ENCODE measurements at regions not wholly inside any gene's neighbourhood (a gene's known extent, or its start where the extent isn't known, plus 50 kb on each side); places are given as distances from the start of the nearest gene placed in this dataset.

- TF ChIP-seq POLR2AphosphoS5 (IDR thresholded peaks at IDR 0.05; ENCODE audit: borderline replicate concordance, low read depth, low read length) (no peak), EZH2 (IDR thresholded peaks at IDR 0.05) (no peak), FOXP2 (optimal IDR thresholded peaks at IDR 0.05; ENCODE audit: control extremely low read depth, extremely low read length, insufficient read depth) (no peak)
These were observed 374.7 kb upstream of the VWC2 start for GRCh38 chr7:49398746-49399145.
